H9 (cell line): ENCODE measurements at regions not wholly inside any gene's neighbourhood (a gene's known extent, or its start where the extent isn't known, plus 50 kb on each side); places are given as distances from the start of the nearest gene placed in this dataset.

ENCODE experiments used
- DNase-seq: peaks from one replicate; pipeline ENCODE4 v3.0.0-alpha.2; 2017
- H2AFZ ChIP-seq: one replicate; pipeline ENCODE4 v1.6.1; 2013; ENCODE audit warnings: mild to moderate bottlenecking, low read length, control low read depth, moderate library complexity
- H2AK5ac ChIP-seq: 2 replicates; pipeline ENCODE4 v1.6.1; 2013; ENCODE audit warnings: low read length, control low read depth, mixed read lengths; ENCODE audit not compliant: insufficient read length
- H2BK120ac ChIP-seq: one replicate; pipeline ENCODE4 v1.6.1; 2013; ENCODE audit warnings: low read depth, mild to moderate bottlenecking, low read length, control low read depth, inconsistent platforms; ENCODE audit not compliant: poor library complexity, severe bottlenecking
- H2BK12ac ChIP-seq: 2 replicates; pipeline ENCODE4 v1.6.1; 2013; ENCODE audit warnings: low read length, control low read depth, mixed read lengths, low read depth; ENCODE audit not compliant: insufficient read length
- H2BK15ac ChIP-seq: 2 replicates; pipeline ENCODE4 v1.6.1; 2013; ENCODE audit warnings: low read depth, low read length, control low read depth
- H2BK20ac ChIP-seq: one replicate; pipeline ENCODE4 v1.6.1; 2013; ENCODE audit warnings: low read depth, mild to moderate bottlenecking, low read length, control low read depth, inconsistent platforms; ENCODE audit not compliant: poor library complexity, severe bottlenecking
- H2BK5ac ChIP-seq: 2 replicates; pipeline ENCODE4 v1.6.1; 2013; ENCODE audit warnings: low read length, control low read depth, mixed read lengths; ENCODE audit not compliant: insufficient read length
- H3K14ac ChIP-seq: 2 replicates; pipeline ENCODE4 v1.6.1; 2013; ENCODE audit warnings: low read length, control low read depth; ENCODE audit not compliant: insufficient read depth
- H3K18ac ChIP-seq: 2 replicates; pipeline ENCODE4 v1.6.1; 2013; ENCODE audit warnings: low read depth, mild to moderate bottlenecking, mixed read lengths, low read length, control low read depth; ENCODE audit not compliant: insufficient read length
- H3K23ac ChIP-seq: 2 replicates; pipeline ENCODE4 v1.6.1; 2013; ENCODE audit warnings: low read length, control low read depth, mixed read lengths, low read depth; ENCODE audit not compliant: insufficient read length
- H3K23me2 ChIP-seq: 2 replicates; pipeline ENCODE4 v1.6.1; 2013; ENCODE audit warnings: low read depth, mild to moderate bottlenecking, mixed read lengths, low read length, control low read depth; ENCODE audit not compliant: insufficient read length, poor library complexity, severe bottlenecking
- H3K27ac ChIP-seq: 2 replicates; pipeline ENCODE4 v1.5.1; 2013; ENCODE audit warnings: low read length, control low read depth, mixed read lengths, low read depth; ENCODE audit not compliant: insufficient read length
- H3K27me3 ChIP-seq: 2 replicates; pipeline ENCODE4 v1.6.1; 2013; ENCODE audit warnings: low read length, control low read depth, inconsistent platforms; ENCODE audit not compliant: insufficient read depth
- H3K4ac ChIP-seq: 2 replicates; pipeline ENCODE4 v1.6.1; 2013; ENCODE audit warnings: low read depth, mild to moderate bottlenecking, control low read depth, inconsistent platforms, low read length, moderate library complexity
- H3K4me1 ChIP-seq: 2 replicates; pipeline ENCODE4 v1.6.1; 2013; ENCODE audit warnings: low read length, control low read depth, inconsistent platforms; ENCODE audit not compliant: insufficient read depth
- H3K4me2 ChIP-seq: 2 replicates; pipeline ENCODE4 v1.6.1; 2013; ENCODE audit warnings: low read length, control low read depth, mixed read lengths; ENCODE audit not compliant: insufficient read length, insufficient read depth
- H3K56ac ChIP-seq: 2 replicates; pipeline ENCODE4 v1.6.1; 2013; ENCODE audit warnings: low read depth, mild to moderate bottlenecking, mixed read lengths, low read length, control low read depth; ENCODE audit not compliant: insufficient read length
- H3K79me1 ChIP-seq: 2 replicates; pipeline ENCODE4 v1.6.1; 2013; ENCODE audit warnings: low read depth, mild to moderate bottlenecking, moderate library complexity, low read length, control low read depth, inconsistent platforms; ENCODE audit not compliant: insufficient read depth, poor library complexity, severe bottlenecking
- H3K79me2 ChIP-seq: 2 replicates; pipeline ENCODE4 v1.6.1; 2013; ENCODE audit warnings: low read length, control low read depth, inconsistent platforms; ENCODE audit not compliant: insufficient read depth
- H3K9ac ChIP-seq: 2 replicates; pipeline ENCODE4 v1.6.1; 2013; ENCODE audit warnings: low read length, control low read depth, mixed read lengths; ENCODE audit not compliant: insufficient read length; ENCODE audit errors: extremely low read depth
- H3K9me3 ChIP-seq: one replicate; pipeline ENCODE4 v1.6.1; 2013; ENCODE audit warnings: low read depth, low read length, inconsistent platforms; ENCODE audit not compliant: control insufficient read depth
- H3T11ph ChIP-seq: one replicate; pipeline ENCODE4 v1.6.1; 2013; ENCODE audit warnings: mild to moderate bottlenecking, low read length, control low read depth, inconsistent platforms
- H4K20me1 ChIP-seq: one replicate; pipeline ENCODE4 v1.6.1; 2013; ENCODE audit not compliant: control insufficient read depth, insufficient read length, insufficient read depth
- H4K5ac ChIP-seq: 2 replicates; pipeline ENCODE4 v1.6.1; 2013; ENCODE audit warnings: low read depth, mild to moderate bottlenecking, mixed read lengths, low read length, control low read depth; ENCODE audit not compliant: insufficient read length
- H4K8ac ChIP-seq: replicated peaks from 2 replicates; pipeline ENCODE4 v1.6.1; 2013; ENCODE audit warnings: low read length, control low read depth, mixed read lengths, low read depth; ENCODE audit not compliant: insufficient read length
- H4K91ac ChIP-seq: 2 replicates; pipeline ENCODE4 v1.6.1; 2013; ENCODE audit warnings: low read depth, mild to moderate bottlenecking, moderate library complexity, mixed read lengths, low read length, control low read depth; ENCODE audit not compliant: insufficient read length
- H3K27ac Mint-ChIP-seq, 3 experiments: 2 replicates in 2 of 3; 3 replicates in 1 of 3; pipeline ENCODE4 v1.8.0; 2020 to 2021; ENCODE audit warnings: mixed read lengths in 3 of 3, mild to moderate bottlenecking in 1 of 3, moderate library complexity in 1 of 3
- H3K27me3 Mint-ChIP-seq: 2 replicates; pipeline ENCODE4 v1.8.0; 2021; ENCODE audit warnings: low read depth, mild to moderate bottlenecking, moderate library complexity, mixed read lengths
- H3K36me3 Mint-ChIP-seq, 3 experiments: 2 replicates in 2 of 3; 3 replicates in 1 of 3; pipeline ENCODE4 v1.8.0; 2020 to 2021; ENCODE audit warnings: low read depth in 3 of 3, mixed read lengths in 3 of 3; ENCODE audit not compliant: insufficient read depth in 1 of 3
- H3K4me1 Mint-ChIP-seq, 2 experiments: 2 replicates each; pipeline ENCODE4 v1.8.0; 2020; ENCODE audit warnings: mixed read lengths in 2 of 2
- H3K4me3 Mint-ChIP-seq, 2 experiments: 2 replicates in 1 of 2; 3 replicates in 1 of 2; pipeline ENCODE4 v1.8.0; 2020 to 2021; ENCODE audit warnings: mild to moderate bottlenecking in 2 of 2, mixed read lengths in 2 of 2, moderate library complexity in 1 of 2
- H3K9me3 Mint-ChIP-seq, 2 experiments: 2 replicates in 1 of 2; 3 replicates in 1 of 2; pipeline ENCODE4 v1.8.0; 2020; ENCODE audit warnings: mild to moderate bottlenecking in 2 of 2, mixed read lengths in 2 of 2, moderate library complexity in 1 of 2
- WGBS: extraction: QIAGEN DNeasy Blood & Tissue Kit; methylation state at CpG from one replicate; pipeline ENCODE4 v1.1.7; 2013; ENCODE audit warnings: missing lambda C conversion rate, low lambda C conversion rate, mixed read lengths; ENCODE audit not compliant: insufficient read length; ENCODE audit errors: extremely low coverage; 5-methylcytosine and 5-hydroxymethylcytosine counted together
- TF ChIP-seq, protein P1 (sequence below): fragments of 200-600 bp; sonication (generic); conservative IDR thresholded peaks from 3 replicates; pipeline ENCODE4 v1.8.0; 2021; ENCODE audit warnings: antibody characterized with exemption, mild to moderate bottlenecking

DNA sequence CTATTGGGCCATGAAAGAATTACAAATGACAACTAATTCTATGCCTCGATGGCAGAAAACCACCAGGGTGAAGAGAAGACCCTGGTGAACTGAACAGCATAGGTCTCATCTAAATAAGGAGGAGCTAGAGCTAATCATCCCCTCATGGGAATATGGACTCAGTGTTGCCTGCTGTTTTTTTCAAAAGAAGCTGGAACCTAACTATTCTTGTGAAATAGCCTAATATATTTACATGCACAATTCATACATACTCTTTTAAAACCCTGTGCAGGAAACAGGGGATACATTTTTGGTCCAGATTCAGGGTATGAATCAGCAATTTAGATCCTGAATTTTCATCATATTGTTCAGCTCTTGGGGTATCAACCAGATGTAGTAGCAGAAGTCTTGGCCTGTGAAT lies 560.6 kb downstream of the TOX3 start:
- Histone ChIP-seq H3K9me3 (no peaks in the 10 kb centered on the region), H4K8ac (no peak overlapping the region), H3K18ac (no peak overlapping the region), H3K27ac (no peak overlapping the region), H2BK20ac (no peak overlapping the region), H2AFZ (no peak overlapping the region), H2BK15ac (no peak overlapping the region), H3K56ac (no peak overlapping the region), H3K4me1 (no peaks in the 10 kb centered on the region), H4K5ac (no peak overlapping the region), H3K79me2 (no peaks in the 10 kb centered on the region), H2BK5ac (no peak overlapping the region), H4K20me1 (no peaks in the 10 kb centered on the region), H3K27me3 (no peaks in the 10 kb centered on the region), H2BK120ac (no peak overlapping the region), H2AK5ac (no peak overlapping the region), H3K9ac (no peak overlapping the region), H2BK12ac (no peak overlapping the region), H3T11ph (no peak overlapping the region), H3K23me2 (no peaks in the 10 kb centered on the region), H3K23ac (no peak overlapping the region), H3K14ac (no peak overlapping the region), H3K79me1 (no peaks in the 10 kb centered on the region), H3K4ac (no peak overlapping the region), H3K4me2 (no peak overlapping the region), H4K91ac (no peak overlapping the region)
- 0 out of 2 replicates have a peak, but pooled peaks cover 1% of the 10 kb centered on the region for H3K27me3 Mint-ChIP-seq
- no peak overlapping the region for H3K27ac Mint-ChIP-seq
- no peak for DNase-seq
- WGBS = no CpG with 5 or more reads among the region's 1 CpG
- H3K4me3 Mint-ChIP-seq = no peak overlapping the region
- H3K9me3 Mint-ChIP-seq = peaks cover 0 to 2% of the 10 kb centered on the region in 2 experiments; a peak in 1 of 5 replicates
- H3K36me3 Mint-ChIP-seq = 0 out of 7 replicates have a peak, but pooled peaks cover 0 to 2% (median 0%) of the 10 kb centered on the region in 3 experiments
- H3K4me1 Mint-ChIP-seq = no peaks in the 10 kb centered on the region; a peak in 1 of 4 replicates
- TF ChIP-seq, protein P1, sequence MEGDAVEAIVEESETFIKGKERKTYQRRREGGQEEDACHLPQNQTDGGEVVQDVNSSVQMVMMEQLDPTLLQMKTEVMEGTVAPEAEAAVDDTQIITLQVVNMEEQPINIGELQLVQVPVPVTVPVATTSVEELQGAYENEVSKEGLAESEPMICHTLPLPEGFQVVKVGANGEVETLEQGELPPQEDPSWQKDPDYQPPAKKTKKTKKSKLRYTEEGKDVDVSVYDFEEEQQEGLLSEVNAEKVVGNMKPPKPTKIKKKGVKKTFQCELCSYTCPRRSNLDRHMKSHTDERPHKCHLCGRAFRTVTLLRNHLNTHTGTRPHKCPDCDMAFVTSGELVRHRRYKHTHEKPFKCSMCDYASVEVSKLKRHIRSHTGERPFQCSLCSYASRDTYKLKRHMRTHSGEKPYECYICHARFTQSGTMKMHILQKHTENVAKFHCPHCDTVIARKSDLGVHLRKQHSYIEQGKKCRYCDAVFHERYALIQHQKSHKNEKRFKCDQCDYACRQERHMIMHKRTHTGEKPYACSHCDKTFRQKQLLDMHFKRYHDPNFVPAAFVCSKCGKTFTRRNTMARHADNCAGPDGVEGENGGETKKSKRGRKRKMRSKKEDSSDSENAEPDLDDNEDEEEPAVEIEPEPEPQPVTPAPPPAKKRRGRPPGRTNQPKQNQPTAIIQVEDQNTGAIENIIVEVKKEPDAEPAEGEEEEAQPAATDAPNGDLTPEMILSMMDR = no peak
